Fibroblast of skin of left biceps (primary cell): ENCODE measurements at regions not wholly inside any gene's neighbourhood (a gene's known extent, or its start where the extent isn't known, plus 50 kb on each side); places are given as distances from the start of the nearest gene placed in this dataset.

ENCODE experiments used
- DNase-seq, 2 experiments: peaks; one replicate each; pipeline ENCODE4 v3.0.0-alpha.2; 2013; ENCODE audit warnings: low read depth in 2 of 2

DNA sequence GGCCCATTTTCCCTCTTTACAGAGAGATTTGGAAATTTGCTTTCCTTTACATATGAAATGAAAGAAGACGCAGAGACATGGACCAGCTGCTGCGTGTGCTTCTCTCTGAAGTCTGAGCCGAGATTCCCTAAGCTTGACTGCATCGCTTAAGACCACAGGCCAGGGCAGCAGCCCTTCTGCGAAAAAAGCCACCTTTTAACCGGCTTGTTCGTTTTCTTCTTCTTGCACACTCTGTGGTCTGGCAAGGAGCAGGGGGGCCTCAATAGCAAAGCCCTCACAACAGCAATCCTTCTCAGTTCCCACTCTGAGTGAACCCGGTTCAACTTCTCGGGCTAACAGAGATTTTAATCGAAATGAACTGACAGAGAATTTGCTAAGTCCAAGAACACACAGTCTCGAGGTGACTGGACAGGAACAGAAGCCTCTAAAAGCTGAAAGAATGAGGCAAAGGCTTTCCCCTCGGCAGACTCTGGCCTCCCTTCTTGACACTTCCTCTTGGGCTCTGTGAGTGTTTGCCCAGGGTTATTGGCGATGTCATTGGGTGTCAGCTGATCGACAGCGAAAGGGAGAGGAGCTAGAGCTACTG lies 512.9 kb upstream of the KLF4 start:
- peak in 1 of 2 experiments; percentile 19 for DNase-seq

DNA sequence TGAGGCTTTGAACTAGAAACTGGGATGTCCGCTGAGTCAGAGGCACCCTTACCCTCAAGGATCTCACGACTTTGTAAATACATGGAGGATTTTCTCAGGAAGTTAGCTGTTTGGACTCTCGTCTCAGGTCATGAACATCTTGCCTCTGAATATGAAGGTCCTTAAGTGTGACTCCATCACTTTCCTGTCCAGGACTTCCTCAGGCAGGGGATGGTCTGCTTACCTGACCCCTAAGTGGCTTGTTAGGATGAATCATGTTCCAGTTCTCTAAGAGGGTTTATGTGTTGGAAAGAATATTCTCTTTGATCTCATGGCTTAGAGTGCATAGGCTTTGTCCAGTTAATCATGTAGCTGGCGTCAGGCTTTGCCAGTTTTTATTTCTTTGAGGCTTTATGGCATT lies 511.7 kb upstream of the KLF4 start:
- no peak for DNase-seq

DNA sequence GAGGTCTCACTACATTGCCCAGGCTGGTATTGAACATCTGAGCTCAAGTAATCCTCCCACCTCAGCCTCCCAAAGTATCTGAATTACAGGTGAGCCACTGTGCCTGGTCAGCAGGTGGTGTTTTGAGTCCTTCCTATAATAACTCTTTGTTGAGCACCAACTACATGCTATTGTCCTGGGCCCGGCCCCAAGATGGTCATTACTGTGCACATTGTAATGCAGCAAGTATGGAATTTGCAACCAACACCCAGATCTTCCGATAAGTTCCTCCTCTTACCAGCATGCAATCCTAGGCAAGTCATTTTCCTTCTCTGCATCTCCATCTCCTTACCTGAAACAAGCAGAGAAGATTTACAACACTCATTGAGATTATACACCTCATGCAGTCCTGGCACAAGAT lies 510.3 kb upstream of the KLF4 start:
- DNase-seq = no peak

DNA sequence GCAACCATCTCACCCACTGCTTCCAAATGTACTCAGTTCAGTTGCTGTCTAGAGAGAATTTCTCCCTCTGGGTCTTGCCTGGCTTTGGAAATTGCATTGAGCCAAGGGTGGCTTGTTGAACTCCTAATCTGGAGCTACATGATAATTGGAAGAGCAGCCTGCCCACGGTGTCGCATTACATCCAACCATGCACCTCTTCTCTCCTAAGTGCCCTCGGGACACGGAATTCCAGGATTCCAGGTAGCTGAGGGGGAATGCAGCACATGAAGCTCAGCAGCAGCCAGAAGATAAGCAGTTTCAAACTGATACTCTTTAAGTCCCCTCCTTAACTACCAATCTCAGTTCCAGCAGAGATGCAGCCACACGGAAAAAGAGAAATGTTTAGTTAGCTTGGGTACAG lies 509.4 kb upstream of the KLF4 start:
- no peak for DNase-seq

DNA sequence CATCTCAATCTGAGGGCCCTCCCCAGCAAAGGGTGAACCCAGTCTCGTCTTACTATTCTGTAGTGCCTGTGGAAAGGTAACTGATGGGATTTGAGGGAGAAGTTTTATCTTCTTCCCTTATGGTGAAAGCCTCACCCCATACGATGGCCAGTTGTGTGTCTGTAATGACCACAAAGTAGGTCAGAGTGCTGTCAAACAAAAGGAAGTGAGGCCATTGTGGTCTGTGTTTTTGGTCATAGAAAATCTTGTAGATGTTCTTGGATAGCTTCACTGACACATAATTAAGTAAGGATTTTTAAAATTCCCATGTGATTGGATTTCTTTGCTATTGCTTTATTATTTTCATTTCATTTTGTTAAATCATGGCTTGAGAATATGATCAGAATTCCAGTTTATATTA lies 505.1 kb upstream of the KLF4 start:
- no peak for DNase-seq

DNA sequence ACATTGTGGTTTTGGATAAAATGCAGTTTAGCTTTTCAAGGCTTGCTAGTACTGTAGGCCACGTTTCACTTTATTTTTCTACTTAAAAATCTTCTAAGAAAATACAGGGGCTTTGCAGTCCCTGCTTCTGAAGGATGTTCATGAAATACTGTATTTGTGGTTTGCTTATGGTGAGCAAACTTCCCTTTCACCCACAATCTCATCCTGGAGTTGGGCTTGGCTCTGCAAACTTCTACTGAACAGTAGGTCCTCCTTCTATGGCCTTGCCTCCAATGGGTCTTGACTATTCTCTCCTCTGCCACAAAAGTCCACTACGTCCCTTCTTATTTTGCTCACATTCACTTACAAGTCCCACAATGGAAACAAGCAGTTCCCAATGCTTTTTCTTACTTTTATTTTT lies 502.7 kb upstream of the KLF4 start:
- DNase-seq = no peak

DNA sequence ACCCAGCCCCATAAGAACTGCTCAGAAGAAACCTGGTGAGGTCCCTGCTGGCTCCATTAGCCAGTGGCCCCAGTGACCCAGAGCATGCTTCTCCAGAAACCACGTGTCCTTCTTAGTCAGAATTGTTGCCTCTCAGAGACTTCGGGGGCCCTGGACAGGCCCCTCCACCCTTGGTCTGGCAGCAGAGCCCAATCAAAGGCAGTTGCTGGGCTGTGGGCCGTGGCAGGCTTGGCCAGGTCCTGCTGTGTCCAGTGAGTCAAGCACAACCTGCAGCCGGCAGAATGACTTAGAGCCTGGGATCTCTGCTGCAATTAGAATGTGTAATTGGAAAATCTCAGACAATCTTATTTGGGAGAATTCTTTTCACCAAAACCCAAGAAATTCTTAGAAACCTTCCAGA lies 502.0 kb upstream of the KLF4 start:
- DNase-seq = no peak

DNA sequence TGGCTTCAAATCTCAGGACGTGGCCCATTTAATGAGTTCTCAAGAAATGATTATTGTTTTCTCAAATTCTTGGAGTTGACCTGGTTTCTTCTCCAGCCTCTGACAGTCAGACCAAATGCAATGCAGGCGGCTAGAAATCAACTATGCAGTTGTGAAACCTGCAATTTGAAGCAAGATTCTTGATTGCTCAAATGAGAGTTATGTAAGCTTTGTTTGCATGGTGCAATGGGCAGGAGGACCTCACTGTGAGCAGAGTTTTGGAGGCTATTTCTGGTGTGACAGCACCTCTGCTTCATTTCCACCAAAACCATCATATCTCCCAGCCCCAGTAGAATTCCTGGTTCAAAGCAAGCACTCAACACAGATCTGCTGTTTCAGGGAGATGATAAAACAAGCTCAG lies 500.0 kb upstream of the KLF4 start:
- DNase-seq = peak in 1 of 2 experiments; percentile 10

DNA sequence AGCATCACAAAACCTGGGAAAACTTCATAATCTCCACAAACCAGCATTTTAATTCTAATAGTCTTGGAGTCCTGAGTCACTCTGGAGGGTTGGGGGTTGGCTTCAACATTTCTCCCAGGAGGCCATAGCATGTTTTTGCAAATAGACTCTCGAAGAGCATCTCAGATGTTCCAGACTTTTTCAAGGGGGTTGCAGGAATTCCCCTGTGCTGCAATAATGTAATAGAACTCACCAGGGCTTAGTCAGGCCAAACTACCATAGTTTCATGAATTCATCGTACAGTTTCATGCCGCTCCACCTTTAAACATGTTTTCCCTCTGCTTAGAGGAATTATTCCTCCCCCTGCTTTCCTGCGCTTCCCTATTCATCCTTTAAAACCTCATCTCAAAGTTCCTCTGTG lies 499.5 kb upstream of the KLF4 start:
- peak in 1 of 2 experiments; percentile 20 for DNase-seq

DNA sequence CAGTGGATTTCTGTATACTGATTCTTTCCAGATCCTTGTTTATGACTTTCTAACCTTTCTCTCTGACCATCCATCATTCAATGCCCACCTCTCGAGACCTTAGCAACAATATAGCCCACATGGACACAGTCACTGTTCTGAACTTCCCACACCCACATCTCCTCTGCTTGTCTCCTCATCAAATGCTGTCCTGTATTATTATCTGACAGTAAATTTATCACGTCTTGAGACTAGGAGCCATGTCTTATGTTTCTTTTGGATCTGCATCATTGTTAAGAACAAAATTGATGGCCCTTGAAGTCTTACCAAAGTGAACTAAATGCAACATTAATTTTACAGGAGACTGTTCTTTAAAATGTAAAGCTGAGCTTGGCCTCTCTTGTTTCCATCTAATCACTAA lies 495.4 kb upstream of the KLF4 start:
- DNase-seq = no peak

DNA sequence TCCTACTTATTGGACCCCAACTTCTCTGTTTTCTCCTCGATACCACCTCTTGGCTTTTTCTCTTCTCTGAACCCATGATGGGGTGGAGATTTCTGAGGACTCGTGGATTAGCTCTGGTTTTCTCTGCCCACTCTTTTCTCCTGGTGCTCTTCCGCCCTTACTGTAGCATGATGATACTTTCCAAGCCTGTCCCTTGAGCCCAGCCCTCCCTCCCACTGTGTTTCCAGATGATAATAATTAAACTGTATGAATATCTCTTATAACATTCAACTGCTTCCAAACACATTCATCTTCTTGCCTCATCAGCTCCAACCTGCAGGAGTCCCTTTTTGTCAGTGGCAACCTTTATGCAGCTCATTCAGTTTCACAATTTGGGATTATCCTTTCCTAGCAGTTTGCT lies 494.2 kb upstream of the KLF4 start:
- DNase-seq = no peak

DNA sequence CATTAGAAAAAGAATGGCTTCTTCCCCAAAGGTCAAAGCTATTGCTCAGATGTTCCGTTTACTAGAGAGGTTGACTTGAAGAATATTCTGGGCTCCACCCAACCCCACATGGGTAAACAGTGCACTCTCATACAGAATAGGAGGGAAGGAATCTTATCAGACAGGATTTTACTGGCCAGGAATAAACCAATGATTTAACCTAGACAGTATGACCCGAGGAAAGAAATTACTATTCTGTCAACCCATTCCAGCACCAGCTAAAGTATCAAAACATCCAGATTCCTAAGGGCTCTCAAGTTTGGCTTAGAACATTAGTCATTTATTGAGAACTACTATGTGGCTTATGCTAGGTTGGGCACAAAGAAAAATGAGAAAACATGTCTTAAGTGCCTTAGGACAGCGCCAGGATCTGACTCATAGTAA lies 493.6 kb upstream of the KLF4 start:
- DNase-seq = no peak

DNA sequence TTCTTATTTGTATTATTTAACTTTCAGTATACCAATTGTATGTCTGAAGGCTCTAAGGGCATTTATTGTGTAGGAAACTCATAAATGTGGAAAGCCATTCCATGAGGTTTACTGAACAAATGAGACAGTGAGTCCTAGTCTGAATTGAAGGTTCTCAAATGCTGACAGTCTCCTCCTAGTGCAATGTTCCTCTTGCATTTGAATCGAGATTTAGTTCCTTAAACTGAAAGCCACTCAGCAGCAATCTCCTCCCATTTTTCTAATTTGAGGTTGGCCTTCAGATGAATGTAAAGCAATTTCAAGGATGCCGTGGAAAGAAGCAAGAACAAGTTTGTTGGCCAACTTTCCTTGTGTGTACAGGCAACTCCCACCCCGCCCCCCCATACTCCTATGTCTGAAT lies 493.2 kb upstream of the KLF4 start:
- no peak for DNase-seq

DNA sequence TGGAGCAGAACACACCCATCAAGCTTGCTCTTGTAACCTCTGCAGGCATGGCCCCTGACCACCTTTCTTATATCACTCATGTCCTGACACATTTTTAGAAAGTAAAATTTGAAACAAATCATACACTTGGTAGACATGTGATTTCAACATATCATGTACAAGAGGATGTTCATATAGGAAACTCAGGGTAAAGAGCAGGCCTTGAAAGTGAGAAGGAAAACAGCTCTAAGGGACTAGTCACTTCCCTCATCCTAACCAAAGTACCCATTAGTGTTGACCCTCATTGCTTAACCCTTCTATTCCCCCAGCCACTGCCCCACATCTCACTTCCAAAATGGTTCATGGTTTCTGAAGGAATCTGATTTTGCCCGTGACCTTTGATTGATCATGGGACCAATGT lies 492.4 kb upstream of the KLF4 start:
- DNase-seq = no peak

DNA sequence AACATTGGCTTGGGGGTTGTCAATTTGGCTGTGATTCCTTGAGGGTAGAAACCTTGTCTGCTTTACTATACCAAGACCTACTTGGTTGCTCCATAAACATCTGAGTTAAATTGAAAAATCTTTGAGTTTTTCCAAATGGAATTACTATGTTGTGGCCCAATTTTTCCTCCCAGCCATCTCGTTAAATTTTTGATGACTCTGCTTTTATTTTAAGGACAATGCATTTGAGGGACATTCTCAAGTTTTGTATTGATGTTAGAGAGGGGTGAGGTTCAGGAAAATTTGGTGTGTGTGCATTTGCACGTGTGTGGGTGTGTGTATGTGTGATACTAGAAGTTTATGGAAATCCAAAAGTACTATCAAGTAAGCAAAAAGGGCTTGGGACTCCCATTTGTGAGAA lies 491.4 kb upstream of the KLF4 start:
- no peak for DNase-seq

DNA sequence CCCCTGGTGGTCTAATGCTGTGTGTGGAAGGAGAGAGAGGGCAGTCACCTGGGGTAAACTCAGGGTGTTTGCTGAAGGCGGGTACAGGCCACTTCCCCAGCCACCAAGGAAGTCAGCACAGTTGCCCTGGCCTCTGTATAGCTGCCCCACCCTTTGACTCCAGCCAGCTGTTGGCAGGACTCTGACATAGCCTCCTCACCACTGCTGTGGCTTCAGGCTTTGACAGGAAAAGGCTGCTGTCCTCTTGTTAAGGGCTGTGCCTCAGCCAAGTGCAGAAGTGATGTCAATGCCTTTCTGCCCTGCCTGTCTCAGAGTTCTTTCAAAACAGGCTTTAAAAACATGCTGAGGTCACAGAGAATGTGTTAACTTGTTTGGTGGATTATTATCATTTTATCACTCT lies 487.2 kb upstream of the KLF4 start:
- DNase-seq = no peak

DNA sequence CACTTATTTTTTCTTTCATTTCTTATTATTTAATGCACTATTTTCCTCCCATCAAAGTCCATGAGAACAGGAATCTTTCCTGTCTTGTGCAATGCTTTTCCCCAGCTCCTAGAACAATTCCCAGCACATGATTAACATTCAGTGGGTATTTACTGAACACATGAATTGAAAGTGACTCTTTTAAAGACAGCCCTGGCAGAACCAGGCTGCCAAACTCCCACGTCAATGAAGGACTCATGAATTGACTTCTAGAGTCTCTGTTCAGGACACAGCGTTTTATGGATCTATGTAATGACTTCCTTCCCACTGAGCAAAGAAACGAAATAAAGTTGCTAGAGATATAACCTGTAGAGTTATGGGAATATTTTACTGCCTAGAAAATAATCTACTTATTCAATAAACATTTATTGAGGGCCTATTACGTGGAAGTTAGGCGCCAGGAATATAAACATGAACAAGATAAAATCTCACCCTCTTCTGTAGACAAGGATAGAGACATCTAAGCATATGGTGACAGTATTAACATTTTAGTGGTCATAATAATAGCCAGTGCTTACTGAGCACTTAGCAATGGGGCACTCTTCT lies 485.9 kb upstream of the KLF4 start:
- no peak for DNase-seq

DNA sequence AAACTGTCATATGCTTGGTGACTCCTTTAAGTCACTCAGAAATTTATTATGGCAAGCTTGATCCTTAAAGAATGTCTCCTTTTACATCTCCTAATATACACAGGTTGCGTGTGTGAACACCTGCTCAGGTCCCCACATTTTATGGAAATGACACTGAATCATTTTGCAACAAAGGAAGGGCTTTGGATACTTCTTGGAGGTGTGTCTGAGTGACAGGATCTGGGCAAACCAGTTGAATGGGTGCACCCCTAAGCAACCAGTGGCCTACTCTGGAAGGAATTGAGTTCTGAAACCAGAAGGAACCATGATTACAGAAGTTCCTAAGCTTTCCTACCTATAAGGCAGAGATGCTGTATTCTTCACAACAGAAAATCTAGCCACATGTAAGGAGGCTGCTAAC lies 483.9 kb upstream of the KLF4 start:
- DNase-seq = no peak

DNA sequence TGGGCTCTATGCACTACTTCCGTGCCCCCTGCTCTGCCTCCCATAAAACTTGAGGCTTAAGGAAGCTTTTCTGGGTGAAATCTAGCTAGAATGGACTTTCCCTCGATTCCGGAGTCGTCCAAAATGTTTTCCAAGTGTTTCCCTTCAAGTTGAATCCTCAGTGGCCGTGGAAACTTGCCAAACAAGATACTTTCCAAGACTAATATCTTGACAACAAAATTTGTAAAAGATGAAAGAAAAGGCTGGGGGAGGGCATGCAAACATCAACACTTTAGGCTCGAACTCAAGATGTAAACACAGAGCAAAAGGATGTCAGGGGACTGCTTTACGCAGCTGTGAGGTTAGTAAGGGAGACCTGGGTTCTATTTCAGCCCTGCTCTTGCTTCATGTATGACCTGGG lies 482.8 kb upstream of the KLF4 start:
- DNase-seq = no peak

DNA sequence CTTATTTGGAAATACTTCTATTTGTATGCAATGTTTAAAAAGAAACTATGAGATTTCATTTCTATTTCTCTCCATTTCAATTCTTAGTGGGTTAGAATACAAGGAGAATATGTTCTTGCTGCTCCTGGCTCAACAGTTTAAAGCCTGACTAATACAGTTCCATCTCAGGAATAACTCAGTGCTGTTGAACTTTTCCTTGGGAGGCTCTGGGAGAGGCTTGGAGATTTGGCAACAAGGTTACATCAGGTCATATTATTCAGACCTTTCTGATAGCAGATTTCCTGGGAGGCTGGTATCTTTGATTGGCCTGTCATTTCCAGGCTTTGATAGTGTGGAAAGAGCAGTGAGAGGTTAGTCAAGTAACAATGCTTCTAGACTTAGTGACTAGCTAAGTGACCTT lies 481.7 kb upstream of the KLF4 start:
- DNase-seq = no peak

DNA sequence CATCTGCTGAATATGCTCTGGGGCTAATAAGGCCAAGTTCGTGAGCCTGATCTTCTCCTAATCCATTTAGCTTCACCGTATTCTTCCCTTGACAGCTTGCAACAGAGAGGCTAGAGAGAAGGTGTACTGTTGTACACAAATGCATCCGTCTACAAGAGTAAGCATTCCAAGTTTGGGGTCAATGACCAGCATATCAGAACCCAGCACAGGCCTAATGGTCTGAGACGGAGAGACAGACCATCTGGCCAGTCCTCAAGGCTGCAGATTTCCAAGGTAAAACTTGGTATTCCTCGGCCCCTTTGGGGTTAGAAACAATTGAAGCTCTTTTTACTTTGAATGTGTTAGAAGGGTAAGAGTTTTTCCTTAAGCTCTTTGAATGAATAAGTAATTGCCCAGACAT lies 481.2 kb upstream of the KLF4 start:
- no peak for DNase-seq

DNA sequence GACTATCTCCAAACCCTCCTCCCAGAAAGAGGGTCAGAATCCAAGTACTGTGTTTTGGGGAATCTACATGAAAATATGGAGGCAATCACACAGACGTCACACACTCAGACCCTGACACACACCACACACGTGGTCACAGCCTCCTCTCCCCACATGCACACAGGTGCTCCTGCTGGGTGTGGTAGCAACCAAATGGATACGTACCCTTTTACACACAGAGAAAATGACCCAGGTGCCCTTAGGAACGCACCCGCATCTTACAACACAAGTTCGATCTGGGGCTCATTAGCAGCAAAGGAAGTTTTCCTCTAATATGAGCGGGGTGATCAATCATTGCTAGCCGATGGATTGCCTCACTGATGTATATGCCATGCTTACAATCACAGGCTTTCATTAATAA lies 480.2 kb upstream of the KLF4 start:
- no peak for DNase-seq

DNA sequence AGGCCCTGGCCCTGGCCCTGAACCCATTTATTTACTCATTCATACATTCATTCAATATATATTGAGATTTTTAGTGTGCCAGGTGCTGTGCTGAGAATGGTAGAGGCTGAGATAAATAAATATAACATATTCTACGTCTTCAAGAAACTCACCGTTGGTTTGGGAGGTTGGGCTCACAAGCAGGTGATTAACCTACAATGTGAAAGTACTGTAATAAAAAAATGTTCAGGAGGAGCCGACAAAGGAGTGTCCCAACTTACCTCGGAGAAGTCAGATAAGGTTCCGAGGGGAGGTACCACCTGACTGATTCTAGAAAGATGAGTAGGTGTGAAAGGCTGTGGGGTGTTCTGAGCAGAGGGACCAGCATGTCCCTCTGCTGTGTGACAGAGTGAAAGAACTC lies 479.6 kb upstream of the KLF4 start:
- no peak for DNase-seq

DNA sequence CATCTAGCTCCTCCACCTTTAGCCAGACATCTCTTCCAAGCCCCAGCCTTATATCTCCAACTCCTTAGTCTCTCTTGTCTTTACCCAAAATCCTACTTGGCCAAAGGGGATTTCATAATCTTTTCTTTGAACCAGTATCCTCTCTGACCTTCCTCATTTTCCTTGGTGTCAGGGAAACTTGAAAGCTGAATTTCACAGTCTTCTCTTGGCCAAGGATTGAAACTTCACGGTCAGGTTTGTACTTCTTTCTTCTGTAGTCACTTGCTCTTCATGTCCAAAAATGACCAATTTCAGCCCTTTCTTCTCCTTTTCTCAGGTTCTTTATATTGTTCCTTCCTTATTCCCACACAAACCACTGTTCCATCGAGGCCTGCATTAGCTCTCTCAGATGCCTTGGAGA lies 473.7 kb upstream of the KLF4 start:
- DNase-seq = no peak
